NCI-H524 treated with DMSO at 0.1 percent for 48 hours (cell line): ENCODE measurements at regions not wholly inside any gene's neighbourhood (a gene's known extent, or its start where the extent isn't known, plus 50 kb on each side); places are given as distances from the start of the nearest gene placed in this dataset.

Experiments used
- DNase-seq: peaks from one replicate; lab custom pipeline; 2025; lab: John Stamatoyannopoulos, UW

DNA sequence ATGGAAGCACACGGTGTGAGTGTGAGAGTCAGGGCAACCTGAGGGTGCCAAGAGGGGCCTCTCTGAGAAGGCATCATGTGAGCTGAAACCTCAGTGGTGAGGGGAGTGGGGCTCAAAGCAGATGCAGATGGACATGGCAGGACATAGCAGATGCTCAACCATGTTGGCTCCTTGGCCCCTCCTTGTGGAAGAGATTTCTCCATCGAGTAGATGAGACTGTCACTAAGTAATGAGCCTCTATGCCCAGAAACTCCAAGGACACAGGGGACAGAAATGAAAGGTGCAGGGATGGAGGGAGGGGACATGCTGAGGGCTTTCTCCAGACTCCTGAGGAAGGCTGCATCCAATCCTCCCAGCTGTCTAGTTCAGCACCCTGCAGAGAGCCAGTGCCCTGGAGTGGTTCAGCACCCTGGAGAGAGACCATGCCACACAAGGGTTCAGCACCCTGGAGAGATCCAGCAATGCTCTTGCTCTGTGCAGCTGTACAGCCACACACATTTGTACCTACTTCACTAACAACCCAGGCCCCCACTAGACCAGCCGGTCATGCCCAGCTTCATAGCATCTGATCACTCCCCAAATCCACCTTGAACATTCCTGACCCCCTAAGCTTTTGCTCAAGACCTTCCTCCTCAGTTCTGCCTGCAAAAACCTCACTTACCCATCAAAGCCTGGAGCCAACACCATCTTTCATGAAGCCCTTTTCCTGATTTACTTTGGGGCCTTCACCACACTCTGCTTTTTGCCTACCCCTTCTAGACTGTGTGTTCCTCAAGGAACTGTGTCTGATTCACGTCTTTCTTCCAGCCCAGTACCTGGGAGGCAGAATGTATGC lies 252.0 kb downstream of the CTTN start:
- DNase-seq, result no peak

DNA sequence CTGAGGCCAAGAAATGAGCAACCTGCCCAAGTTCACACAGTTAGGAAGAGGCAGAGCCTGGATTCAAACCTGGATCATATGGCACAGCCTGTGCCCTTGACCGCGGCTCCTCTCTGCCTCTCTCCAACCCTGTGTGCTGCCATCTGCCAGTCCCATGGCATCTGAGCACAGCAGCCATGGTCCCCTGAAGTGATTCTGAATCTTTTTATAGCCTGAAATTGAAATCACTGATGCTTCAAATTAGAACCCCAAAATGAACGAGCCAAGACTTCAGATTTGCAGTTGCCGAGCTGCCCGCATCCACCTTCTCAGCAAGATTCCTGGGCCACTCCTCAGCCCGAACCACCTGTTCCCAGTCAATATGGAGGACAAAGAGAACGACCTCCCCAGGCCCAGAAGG lies 252.7 kb downstream of the CTTN start:
- no peak for DNase-seq

DNA sequence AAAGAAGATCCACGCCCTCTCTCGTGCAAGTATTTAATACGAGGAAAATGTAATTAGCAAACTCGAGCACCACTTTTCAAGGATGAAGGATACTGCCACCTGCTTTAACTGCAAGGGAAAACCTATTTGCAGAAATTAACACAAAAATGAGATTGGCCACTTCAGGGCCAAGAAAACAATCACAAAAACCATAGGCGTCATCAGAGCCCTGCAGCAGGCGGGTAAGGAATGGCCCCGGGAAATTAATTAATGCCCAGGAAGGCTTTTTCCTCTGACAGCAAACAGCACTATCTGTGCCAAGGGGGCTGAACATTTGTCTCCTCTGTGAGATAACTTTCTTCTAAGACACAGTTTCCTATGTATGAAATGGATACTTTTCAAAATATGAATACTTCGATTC lies 255.7 kb downstream of the CTTN start:
- DNase-seq, result peak; percentile 83

DNA sequence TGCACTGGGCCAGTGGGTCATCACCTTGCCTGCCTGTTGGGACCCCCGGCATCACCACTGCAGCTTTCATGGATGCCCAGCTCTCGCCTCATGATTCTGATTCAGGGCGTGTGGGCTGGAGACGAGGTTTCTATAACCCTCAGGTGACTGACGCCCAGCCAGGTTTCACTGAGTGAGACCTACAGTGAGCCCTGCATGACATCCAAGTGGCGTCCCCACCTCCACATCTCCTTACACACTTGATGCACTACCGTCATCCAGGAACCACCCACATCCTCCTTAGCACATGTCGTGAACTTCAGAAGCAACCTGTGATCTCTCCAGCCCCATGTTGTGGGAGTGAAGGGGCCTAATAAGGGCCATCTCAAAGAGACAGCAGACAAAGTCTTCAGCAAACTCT lies 257.5 kb downstream of the CTTN start:
- no peak for DNase-seq

DNA sequence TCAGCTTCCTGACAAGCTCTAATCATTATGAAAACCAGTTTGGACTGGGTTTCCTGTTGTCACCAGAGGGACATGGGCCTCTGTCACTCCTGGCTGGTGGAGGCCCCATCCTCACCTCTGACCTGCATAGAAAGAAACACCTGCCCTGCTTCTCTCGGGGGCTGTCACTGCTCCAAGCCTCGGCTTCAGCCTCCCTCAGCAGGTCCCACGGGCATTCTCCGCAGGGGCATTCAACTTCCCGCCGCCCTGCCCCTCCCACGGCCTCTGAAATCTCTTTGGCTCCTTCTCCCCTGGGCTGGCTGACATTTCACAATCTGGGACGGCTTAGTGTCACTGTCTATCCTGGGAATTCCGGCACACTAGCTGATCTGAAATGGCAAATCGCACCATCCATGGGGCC lies 257.9 kb downstream of the CTTN start:
- DNase-seq, result no peak

DNA sequence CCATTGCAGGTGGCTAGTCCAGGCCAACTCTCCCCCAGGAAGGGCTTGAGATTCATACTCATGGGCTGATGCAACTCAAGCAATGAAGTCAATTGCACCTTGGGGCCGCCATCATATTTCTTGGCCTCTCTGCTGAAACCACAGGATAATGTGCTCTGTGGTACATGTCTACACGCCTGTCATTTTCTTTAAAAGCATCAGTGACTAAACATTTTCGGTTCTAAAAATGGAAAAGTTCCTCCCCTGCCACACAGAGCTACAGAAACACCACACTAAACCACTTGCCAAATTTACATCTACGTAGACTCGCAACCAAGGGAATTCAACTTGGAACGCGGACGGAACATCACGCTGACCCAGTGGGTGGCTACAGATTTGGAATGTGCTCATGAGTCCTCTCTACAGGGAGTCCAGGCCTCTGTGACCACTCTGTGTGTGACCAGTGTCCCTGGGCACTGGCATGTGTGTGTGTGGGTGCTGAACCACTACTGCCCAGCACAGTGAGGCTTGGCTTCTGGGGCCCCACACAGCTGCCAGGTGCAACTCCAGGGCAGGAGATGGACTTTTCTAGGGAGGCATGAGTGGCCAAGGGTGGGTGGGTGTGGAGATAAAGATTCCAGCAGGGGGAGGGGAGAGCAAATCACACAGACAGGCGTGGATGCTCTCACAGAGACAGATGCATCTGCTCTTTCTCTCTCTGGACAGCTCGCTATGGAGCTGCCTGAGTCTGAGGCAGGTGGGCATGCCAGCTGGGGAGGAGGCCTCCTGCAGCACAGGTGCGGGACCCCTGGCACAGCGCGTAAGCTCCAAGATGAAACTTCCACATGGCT lies 261.9 kb downstream of the CTTN start:
- no peak for DNase-seq

DNA sequence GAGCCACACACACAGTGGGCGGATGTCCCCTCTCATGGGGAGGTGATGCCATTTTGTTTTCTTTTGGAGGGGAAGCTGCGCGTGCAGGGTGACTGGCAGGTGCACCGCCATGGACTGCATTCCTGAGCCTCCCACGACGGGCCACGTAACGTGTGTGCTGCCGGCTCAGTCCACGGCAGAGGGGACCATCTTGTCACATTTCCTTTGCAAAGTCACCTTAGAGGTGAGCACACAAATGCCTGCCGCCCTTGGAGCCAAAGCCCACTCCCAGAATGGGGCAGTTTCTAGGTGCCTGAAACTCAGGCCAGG lies 262.5 kb downstream of the CTTN start:
- no peak for DNase-seq

DNA sequence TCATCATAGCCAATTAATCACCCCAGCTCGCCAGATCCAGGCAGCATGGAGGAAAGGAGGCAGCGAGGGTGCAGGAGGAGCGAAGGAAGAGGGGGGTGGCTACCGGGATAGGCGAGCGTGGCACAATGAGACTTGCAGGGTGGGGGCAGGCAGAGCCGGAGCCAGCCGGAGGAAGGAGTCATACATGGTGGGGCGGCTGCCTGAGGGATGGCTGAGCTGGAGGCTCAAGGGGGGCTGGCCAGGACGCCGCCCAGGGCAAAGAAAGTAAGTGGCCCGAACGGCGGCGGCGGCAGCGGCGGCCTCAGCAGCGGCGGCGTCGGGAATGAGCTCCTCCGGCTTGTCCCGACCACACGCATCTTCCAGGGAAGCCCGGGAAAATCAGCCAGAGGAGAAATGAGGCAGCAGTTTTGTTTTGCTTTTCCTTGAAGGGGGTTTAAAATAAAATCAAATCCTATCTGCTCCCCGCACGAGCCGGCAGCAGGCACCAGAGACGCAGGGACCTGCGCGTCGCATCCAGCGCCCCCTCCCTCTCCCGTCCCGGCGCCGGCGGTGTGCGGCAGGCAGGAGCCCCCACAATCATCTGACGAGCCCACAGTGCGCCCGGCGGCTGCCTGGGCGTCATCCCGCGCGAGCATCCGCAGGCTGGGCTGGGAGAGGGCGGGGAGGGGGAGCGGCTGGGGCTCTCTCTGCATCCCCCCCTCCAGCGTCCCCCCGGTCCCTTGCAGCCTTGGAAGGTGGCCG lies 263.6 kb downstream of the CTTN start:
- no peak for DNase-seq

DNA sequence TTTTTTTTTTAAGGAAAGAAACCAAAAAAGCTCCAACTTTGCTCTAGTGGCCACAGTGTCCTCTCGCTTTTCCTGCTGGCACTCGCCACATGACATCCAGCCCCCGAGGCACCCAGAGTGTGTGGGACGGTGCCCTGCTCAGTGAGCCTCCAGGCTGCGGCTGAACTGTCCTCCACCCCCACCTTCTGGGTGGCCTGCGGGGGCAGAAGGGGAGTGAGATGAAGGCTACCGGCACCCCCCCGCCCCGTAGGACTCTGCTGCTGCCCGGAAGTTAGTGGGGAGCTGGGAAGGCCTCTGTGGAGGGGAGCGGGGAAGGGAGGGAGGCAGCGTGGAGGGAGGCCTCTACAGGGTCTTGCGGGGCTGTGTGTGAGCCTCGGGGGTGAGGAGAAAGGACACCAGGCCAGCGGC lies 264.4 kb downstream of the CTTN start:
- DNase-seq, result no peak

DNA sequence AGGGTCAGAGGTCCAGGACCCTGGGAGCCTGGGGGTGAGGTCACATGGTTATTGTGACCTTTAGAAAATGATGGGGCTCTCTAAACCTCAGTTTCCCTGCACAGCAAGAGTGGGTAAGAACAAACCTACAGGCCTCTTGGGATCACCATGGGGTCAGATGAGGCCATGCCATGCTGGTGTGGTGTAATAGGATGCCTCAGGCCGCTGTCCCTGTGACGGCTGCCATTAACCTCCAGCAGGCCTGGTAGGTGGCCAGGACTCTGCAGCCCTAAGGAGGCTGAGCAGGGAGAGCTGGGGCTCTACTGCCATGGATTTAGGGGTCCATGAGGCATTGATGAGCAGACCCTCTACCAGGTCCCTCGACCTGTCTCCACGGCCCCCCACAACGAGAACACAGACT lies 265.5 kb downstream of the CTTN start:
- DNase-seq, result no peak

DNA sequence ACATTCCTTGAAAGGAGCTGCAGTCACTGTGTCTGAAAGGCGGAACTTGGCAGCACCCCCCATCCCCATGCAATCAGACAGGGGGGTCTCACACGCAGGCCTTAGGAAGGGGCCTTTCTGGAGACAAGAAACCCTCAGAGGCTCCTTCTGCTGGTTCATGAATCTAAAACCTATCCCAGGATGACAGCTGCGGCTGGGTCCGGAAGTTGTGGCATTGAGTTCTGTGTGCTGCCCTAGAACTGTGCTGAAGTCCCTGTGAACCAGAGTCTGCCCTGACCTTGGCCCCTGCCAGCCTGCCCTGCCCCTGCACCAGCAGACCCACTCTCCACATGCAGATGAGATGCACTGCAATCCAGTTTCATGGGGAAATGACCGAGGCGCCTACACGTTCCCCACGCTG lies 268.0 kb downstream of the CTTN start:
- no peak for DNase-seq

DNA sequence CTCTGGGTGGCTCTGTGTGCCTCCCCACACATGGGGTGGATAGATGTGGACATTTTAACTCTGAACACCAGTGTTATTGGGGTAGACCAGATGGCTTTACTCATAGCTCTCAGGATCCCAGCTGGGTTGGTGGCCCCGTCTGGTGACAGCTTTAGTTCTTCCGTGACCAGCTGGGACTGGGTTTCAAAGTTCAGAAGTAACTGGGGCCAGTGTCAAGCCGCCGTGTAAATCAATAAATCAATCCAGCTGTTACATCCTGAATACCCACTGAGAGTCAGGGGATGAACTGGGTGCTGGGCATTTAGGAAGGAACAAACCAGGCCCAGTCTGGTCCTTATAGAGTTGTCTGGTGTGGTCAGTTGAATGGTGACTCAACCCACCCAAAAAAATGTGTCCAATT lies 269.4 kb downstream of the CTTN start:
- DNase-seq, result no peak

DNA sequence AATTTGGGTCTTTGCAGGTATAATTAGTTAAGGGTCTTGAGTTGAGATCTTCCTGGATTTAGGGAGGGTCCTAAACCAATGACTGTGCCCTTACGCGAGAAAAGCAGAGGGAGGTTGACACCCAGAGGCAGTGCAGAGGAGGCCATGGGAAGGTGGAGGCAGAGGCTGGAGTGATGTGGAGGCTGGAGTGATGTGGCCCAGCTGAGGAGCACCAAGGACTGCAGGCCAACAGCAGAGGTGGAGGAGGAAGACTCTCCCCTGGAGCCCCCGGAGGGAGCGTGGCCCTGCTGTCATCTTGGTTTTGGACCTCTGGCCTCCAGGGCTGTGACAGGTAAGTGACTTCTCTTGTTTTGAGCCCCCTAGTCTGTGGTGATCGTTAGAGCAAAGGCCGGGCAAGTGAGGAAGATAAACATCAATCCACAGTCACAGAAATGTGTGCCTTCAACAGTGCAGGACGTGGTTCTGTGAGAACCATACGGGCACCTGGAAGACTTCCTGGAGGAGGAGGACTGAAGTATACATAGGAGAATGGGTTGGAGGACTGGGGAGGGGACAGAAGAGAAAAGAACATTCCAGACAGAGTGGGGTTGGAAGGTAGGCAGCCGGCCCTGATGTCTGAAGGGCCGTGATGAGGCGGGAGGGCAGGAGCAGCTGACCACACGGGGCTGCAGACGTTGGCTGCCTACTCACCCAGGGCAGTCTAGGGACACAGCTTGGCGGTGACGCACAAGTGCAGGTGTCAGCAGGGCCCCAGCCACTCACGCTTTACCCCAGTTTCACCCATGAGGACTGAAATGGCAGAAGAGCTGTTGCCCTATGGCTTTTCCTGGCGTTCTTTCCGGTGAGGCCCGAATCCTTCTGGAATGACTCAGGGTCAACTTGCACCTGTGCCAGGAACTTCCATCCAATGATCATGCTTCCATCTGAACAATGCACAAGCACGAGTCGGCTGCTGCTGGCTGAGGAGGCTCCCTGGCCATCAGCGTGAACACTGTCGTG lies 270.2 kb downstream of the CTTN start:
- no peak for DNase-seq

DNA sequence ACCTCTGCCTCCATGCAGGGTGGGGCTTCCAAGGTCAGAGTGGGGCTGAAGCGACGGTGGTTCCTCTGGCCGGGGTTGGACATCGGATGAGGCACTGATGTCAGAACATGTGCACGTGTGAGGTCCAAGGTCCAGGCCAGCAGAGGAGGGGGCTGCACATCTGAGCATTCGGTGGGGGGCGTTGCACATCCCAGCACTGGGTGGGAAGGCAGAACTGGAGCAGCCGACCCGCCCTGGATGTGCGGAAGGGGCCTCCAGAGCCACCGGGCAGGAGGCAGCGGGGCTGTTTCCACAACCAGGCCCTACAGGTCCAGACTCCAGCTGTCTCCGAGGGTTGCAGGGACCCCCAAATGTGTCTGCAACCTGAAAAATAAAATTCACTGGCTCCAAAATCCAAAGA lies 271.0 kb downstream of the CTTN start:
- DNase-seq, result no peak

DNA sequence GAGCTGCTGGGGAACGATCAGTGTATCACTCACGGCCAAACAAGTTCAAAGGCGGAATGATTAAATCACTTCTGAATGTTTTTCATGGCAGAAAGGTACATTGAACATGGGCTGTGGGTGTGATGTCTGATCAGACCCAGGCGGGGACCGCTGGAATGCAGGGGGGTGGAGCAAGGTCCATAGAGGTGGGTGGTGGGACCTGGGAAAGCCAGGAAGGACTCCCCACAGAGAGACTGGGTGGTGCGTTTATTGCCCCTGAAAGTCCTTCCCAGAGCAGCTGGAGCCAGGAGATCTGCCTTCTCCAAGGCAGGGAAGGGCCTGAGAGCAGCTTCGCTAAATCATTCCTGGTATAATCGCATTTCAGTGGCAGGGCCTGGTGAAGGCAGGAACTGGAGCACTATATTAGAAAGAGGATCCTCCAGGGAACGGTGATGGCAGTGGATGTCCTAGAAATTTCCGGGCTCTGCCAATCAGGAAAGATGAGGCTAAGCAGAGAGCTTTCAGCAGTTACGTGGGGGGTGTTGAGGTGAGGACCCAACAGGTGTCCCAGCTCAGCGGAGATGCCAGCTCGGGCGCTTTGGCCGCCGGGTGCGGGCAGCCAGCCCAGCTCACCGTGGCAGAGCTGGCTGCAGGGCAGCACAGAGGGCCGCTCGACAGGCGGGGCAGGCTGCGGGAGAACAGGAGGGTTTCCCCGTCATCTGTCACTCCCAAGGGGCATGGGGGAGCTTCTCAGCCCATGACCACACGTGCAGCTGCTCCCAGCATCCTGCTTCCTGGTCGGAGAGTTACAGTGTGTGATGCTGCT lies 271.7 kb downstream of the CTTN start:
- no peak for DNase-seq

DNA sequence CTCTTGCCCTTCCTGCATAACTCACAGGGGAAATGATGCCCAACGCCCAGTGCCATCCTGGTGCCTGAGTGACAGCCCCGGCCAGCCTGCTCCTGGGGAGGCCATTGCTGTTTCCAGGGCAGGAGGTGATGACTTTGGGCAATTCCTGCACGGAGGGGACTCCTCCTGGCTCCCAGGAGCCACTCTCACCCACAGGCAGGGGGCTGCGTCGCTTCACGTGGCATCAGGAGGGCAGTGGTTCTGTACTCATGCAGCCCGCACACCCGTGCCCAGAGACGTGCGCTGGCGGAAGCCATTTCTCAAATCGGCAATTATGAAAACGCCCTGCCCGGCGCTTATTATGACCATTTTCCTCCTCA lies 272.3 kb downstream of the CTTN start:
- no peak for DNase-seq

DNA sequence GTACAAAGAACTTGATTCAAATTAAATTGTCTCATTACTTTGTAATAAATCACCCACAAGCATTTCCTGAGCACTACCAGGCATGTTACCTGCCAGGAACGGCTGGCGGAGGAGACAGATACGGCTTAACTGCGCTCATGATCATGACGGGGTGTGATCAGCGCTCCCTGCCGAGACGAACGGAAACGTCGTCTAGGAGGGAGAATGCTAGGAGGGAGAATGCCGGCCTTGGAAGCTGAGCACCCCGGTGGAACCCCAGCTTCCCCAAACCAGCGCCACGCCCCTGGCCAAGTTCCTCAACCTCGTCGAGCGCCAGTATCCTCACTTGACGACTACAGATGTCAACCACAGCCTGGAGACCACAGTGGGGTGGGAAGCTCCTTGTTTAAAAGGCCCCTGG lies 272.8 kb downstream of the CTTN start:
- DNase-seq, result no peak

DNA sequence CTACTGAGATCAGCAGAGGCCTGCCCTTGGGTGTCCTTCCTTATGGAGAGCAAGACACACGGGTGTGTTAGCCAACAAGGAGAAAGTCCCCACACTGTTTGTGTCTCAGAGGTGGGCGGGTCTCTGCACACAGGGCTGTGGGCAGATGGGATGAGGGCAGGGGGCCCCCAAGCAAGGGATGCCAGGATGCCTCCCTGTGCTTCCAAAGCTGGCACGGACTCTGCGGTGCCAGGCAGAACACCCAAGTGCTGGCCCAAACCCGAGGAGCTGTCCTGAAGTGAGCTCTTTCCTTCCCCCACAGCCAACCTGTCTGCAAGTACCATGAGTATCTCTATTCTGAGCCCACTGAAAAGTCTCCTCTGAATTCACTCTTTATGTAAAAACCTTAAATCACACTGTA lies 273.3 kb downstream of the CTTN start:
- no peak for DNase-seq

DNA sequence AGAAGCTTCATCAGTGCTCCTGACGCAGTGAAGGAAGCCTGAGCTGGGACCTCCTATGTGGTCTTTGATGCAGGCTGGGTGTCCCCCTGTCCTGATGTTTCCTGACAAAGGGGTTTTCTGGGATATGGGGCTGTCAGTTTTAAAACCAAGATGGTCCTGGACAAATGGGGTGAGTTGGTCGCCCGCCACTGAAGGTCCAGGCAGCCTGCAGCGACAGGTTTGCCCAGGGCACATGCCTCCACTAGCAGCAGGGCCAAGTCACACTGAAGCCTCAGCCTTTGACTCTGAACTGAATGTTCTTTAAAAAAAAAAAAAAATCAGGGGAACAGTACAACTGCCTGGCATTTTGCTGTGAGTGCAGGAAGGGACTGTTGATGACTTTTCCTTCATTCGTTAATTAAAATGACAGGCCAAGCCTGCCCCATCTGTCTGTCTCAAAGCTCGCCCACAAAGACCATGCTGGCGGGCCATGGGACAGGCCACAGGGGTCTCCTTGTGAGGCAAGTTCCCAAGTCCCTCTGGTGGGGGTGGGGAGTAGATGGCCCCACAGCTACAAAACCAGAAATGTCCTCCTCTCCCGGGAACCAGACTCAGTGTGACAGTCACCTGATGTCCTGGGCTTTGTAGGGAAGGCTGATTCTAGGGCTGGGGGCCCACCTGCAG lies 274.8 kb downstream of the CTTN start:
- DNase-seq, result no peak

DNA sequence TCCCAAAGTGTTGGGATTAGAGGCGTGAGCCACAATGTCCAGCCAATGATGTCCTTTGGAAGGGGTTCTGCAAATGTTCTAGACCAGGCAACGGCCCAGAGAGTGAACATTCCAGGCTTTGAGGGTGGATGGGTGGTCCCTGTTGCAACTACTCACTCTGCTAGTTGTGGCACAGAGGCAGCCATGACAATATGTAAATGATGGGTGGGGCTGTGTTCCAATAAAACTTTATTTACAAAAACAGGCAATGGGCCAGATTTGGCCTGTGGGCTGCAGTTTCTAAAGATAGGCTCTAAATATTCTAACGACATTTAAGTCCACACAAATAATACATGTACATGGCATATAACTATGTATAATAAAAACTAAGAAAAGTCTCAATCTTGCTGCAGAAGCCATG lies 276.3 kb downstream of the CTTN start:
- no peak for DNase-seq
